Adrenal gland (tissue), 9 donors: ENCODE measurements at regions not wholly inside any gene's neighbourhood (a gene's known extent, or its start where the extent isn't known, plus 50 kb on each side); places are given as distances from the start of the nearest gene placed in this dataset.

Experiments
- DNase-seq, 7 donors: peaks; one replicate each; pipeline ENCODE4 v3.0.0-alpha.2; 2019 to 2020
- H3K27ac ChIP-seq, 5 donors: fragments of 200-600 bp; sonication (generic) in 4 of 5; 1 replicate in 3 of 5; 2 replicates in 2 of 5; pipeline versions ENCODE4 v1.5.1 to v1.8.0; 2016 to 2020; ENCODE audit warnings: mild to moderate bottlenecking in 1 of 5
- H3K27me3 ChIP-seq: fragments of 200-600 bp; 2 replicates; pipeline ENCODE4 v1.8.0; 2021
- H3K36me3 ChIP-seq, 2 donors: fragments of 200-600 bp; replicated peaks in 1 of 2; 1 replicate in 1 of 2; 2 replicates in 1 of 2; pipeline versions ENCODE4 v1.5.1 to v1.8.0; 2018 to 2022
- H3K4me1 ChIP-seq, 2 donors: fragments of 200-600 bp; replicated peaks in 1 of 2; 1 replicate in 1 of 2; 2 replicates in 1 of 2; pipeline versions ENCODE4 v1.5.1 to v1.8.0; 2018 to 2021
- H3K4me3 ChIP-seq, 4 donors: fragments of 200-600 bp; sonication (generic) in 3 of 4; one replicate each; pipeline ENCODE4 v1.5.1; 2016 to 2018
- H3K9me3 ChIP-seq, 3 donors: fragments of 200-600 bp; sonication (generic) in 1 of 3; replicated peaks in 1 of 3; 1 replicate in 2 of 3; 2 replicates in 1 of 3; pipeline versions ENCODE4 v1.5.1 to v1.8.0; 2016 to 2021
- POLR2A ChIP-seq, 2 donors: fragments of 450-650 bp; IDR thresholded peaks; one replicate each; pipeline ENCODE4 v1.6.1; 2017; ENCODE audit warnings: antibody characterized with exemption in 2 of 2, mild to moderate bottlenecking in 2 of 2, moderate library complexity in 1 of 2
- WGBS, 4 donors: extraction: QIAGEN DNeasy Blood & Tissue Kit in 2 of 4; methylation state at CpG; one replicate each; pipeline versions ENCODE4 v1.1.5 to v1.1.7; 2013 to 2017; 5-methylcytosine and 5-hydroxymethylcytosine counted together
- intact Hi-C, 2 donors: fragments of 100-400 bp; cut with DNase I; formaldehyde crosslinking; loops; one replicate each; pipeline versions ENCODE4 v1.14.1 to v1.15.0; 2022 to 2023
- TF ChIP-seq, protein P1 (sequence below), 6 experiments: fragments of 450-650 bp in 4 of 6; fragments of 200-600 bp in 2 of 6; sonication (generic) in 1 of 6; IDR thresholded peaks; 1 replicate in 5 of 6; 2 replicates in 1 of 6; pipeline versions ENCODE4 v1.5.1 to v1.8.0; 2016 to 2021; ENCODE audit warnings: antibody characterized with exemption in 6 of 6, mild to moderate bottlenecking in 2 of 6, moderate library complexity in 1 of 6
- donor health status: healthy with polysubstance abuse.
- donor health status: Bipolar disorder and iron deficiency.
- donor health status: DM: yes; HTN: yes; CAD: no.
- donor health status: DM: no; HTN: no; CAD: no.
- donor health status: DM: no; HTN: no; CAD: no.

DNA sequence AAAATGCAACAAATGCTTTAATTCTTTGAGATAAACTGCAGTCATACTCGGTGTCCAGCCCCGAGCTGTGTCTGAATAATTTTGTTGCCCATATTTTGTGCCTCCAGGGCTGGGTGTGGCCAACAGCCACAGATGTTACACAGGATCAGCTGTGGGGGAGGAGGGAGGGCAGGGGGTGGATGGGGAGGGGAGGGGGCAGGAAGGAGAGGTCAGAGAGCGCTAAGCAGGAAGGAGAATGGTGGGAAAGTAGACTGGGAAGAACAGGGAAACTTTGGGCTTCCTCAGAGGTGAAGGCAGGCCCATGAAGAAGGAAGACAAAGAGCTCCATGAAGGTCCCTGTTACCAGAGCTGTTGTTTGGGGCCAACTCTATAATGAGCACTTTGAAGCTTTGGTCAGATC is 295.8 kb downstream of the COG6 start:
- no peak for DNase-seq
- H3K9me3 ChIP-seq = no peaks in the 10 kb centered on the region
- TF ChIP-seq, protein P1, sequence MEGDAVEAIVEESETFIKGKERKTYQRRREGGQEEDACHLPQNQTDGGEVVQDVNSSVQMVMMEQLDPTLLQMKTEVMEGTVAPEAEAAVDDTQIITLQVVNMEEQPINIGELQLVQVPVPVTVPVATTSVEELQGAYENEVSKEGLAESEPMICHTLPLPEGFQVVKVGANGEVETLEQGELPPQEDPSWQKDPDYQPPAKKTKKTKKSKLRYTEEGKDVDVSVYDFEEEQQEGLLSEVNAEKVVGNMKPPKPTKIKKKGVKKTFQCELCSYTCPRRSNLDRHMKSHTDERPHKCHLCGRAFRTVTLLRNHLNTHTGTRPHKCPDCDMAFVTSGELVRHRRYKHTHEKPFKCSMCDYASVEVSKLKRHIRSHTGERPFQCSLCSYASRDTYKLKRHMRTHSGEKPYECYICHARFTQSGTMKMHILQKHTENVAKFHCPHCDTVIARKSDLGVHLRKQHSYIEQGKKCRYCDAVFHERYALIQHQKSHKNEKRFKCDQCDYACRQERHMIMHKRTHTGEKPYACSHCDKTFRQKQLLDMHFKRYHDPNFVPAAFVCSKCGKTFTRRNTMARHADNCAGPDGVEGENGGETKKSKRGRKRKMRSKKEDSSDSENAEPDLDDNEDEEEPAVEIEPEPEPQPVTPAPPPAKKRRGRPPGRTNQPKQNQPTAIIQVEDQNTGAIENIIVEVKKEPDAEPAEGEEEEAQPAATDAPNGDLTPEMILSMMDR (IDR thresholded peaks at IDR 0.05) = no peak
- no peak for TF ChIP-seq POLR2A (IDR thresholded peaks at IDR 0.05)
- H3K36me3 ChIP-seq = no peaks in the 10 kb centered on the region
- intact Hi-C loops = no loop called here
- H3K27ac ChIP-seq = no peak overlapping the region
- no peak overlapping the region for H3K4me3 ChIP-seq
- no peaks in the 10 kb centered on the region for H3K27me3 ChIP-seq
- H3K4me1 ChIP-seq = no peaks in the 10 kb centered on the region
- WGBS, 4 donors = 80 to 94% (median 89%) methylated on average over 3 of the region's 3 CpGs

DNA sequence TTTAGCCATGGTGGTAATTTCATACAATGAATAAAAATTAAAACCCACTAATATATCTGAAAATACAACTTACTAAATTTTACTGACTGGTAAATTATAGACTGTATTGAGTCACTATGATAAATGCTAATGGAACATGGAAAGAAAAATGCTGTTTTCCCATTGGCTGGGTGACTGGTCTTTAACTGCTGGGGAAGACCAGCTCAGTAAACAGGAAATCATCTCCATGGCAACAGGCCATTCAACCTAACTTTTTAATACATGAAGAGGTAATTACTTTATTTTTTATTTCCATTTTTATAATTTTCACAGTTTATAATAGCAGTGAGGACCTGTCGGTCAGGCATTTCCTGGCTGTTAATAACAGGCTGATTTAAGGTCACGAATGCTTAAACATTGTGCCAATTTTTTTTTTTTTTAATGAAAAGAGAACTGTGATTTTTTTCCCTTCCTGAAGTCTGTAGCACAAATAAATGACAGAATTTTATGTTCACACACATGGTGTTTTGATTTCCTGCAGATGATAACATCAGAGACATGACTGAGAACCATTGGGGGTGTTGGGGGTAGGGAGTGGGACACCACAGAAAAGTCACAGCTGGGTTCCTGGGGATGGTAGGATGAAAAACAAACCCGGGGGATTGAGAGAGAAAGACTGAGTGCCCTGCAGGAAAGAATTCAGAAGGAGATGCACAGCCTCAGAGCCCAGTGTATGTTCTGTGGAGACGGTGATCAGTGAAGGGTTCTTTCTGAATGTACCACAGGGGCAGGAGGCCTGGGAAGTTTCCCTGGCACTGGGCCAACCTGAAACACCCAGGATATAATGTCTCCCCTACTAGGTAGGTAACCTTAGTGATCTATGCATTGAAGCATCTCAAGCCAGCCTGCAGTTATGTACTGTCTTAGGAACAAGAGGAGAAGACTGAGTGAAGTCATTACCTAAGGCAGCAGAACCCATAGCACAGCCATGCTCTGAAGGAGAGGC is 297.1 kb downstream of the COG6 start:
- no peak overlapping the region for H3K4me3 ChIP-seq
- 41 to 44% (median 42%) methylated on average over 3 to 4 of the region's 4 CpGs for WGBS, 4 donors
- no peak overlapping the region for H3K27ac ChIP-seq
- TF ChIP-seq, protein P1 (IDR thresholded peaks at IDR 0.05) = no peak
- no peak for TF ChIP-seq POLR2A (IDR thresholded peaks at IDR 0.05)
- DNase-seq = peak in 2 of 7 donors; percentile 11 to 22
- no peaks in the 10 kb centered on the region for H3K27me3 ChIP-seq
- H3K4me1 ChIP-seq = no peaks in the 10 kb centered on the region
- no peaks in the 10 kb centered on the region for H3K36me3 ChIP-seq
- H3K9me3 ChIP-seq = no peaks in the 10 kb centered on the region
- intact Hi-C loops = no loop called here

DNA sequence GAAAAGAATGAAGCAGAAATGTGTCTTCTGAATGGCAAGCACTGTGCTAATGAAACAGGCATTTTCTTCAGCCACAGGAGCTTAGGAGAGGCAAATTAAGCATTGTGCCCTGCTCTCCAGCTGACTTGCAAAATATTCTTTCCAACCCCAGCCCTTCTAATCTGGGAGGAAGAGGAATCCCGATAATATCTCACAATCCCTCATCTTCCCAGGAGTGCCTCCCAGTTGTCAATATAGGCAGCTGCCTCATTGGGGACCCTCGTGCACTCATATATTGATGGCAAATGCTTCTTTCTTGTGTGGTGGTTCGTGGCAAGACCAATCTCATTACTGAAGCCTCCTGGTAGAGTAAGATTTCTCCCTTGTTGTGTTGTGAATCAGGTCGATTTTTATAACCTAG is 299.0 kb downstream of the COG6 start:
- intact Hi-C loops = no loop called here

DNA sequence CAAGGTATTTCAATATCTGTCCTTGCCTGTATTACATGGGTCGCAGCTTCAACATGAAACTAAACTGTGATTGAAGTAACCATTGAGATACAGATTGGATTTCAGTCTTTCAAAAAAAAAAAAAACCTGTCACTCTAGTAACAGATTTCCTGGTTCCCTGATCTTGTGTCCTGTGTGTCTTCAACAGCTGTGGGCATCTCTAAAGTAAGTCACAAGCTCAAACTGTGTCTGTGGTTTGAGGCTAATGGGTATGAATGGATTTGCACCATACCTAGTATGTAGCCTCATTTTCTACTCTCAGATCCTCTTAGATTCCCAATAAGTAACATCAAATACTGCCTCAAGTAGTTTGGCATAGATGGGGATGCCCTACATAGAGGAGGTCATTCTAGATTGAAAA is 300.1 kb downstream of the COG6 start:
- no peaks in the 10 kb centered on the region for H3K36me3 ChIP-seq
- no peaks in the 10 kb centered on the region for H3K9me3 ChIP-seq
- no peak overlapping the region for H3K27ac ChIP-seq
- H3K27me3 ChIP-seq = no peaks in the 10 kb centered on the region
- DNase-seq = no peak
- WGBS, 4 donors = 91 to 94% (median 94%) methylated on average over 1 of the region's 1 CpG
- H3K4me3 ChIP-seq = no peak overlapping the region
- intact Hi-C loops = no loop called here
- TF ChIP-seq POLR2A (IDR thresholded peaks at IDR 0.05) = no peak
- TF ChIP-seq, protein P1 (IDR thresholded peaks at IDR 0.05) = no peak
- H3K4me1 ChIP-seq = no peaks in the 10 kb centered on the region

More for the DNA sequence above, 299.0 kb downstream of the COG6 start:
- no peak for TF ChIP-seq POLR2A (IDR thresholded peaks at IDR 0.05)
- TF ChIP-seq, protein P1 (IDR thresholded peaks at IDR 0.05) = no peak
- H3K36me3 ChIP-seq = no peaks in the 10 kb centered on the region
- no peaks in the 10 kb centered on the region for H3K4me1 ChIP-seq
- H3K4me3 ChIP-seq = no peak overlapping the region
- no peak overlapping the region for H3K27ac ChIP-seq
- no peaks in the 10 kb centered on the region for H3K9me3 ChIP-seq
- WGBS, 4 donors = 62 to 84% (median 70%) methylated on average over 4 of the region's 4 CpGs
- DNase-seq = no peak
- no peaks in the 10 kb centered on the region for H3K27me3 ChIP-seq
